Stimulated activated CD4-positive, alpha-beta T cell treated with anti-CD3 and anti-CD28 coated beads, TNF-alpha, amount 100 ng/mL, for 48 hours (primary cell): ENCODE measurements at regions not wholly inside any gene's neighbourhood (a gene's known extent, or its start where the extent isn't known, plus 50 kb on each side); places are given as distances from the start of the nearest gene placed in this dataset.
"Not testable (repeated sequence)": the region's sequence is repeated elsewhere in the genome, so short reads cannot be mapped to it uniquely, and the experiment has no call there.

Experiments
- DNase-seq, 3 donors: peaks; one replicate each; pipeline ENCODE4 v3.0.0-alpha.2; 2020; ENCODE audit warnings: low read depth in 3 of 3

DNA sequence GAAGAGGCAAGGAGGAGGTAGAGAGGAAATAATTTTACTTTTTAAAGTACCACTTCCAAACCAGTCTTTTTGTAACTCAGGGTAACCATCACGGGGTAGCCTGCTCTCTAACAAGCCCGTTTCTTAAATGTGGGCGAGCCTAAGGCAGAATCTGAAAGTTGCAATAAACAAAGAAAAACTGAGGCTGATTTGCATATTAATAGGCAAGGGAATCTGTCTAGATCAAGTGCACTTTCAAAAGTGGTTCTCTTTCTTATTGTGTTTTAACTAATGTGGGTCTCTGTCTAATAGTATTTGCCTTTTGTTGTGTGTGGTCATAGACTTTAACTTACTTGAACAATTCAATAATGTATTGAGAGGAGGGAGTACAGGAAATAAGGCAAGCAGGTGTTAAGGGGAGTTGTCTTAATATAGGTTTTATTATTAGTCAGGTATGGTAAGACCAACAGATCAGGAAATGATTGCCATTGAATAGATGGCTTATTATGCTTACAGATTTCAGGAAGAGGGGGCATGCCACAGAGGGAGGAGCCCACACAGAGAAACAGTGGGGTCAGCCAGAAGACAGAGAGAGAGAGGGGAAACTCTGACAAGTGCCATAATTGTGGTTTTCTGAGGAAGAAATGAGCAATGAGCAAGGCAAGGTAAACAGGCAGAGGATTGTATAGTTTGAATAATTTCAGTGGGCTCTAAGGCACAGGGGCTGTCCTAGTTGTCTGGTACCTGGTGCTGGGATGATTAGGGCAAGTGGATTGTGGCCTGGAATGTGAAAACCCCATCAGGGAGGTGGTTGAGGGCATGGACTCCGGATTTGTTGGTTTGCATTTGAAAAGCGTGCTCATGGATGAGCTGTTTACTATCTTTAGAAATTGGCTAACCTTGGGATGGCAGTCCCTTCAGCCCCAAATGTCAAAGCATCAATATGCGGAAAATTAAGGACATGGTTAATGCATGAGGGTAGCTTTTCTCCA, 237.2 kb downstream of the TOX3 start:
- DNase-seq: no peak

- no peak for DNase-seq
Observed at GRCh38 chr16:52308051-52308450, 238.9 kb downstream of the TOX3 start.

- no peak for DNase-seq
Observed at GRCh38 chr16:52301026-52301425, 245.9 kb downstream of the TOX3 start.

DNA sequence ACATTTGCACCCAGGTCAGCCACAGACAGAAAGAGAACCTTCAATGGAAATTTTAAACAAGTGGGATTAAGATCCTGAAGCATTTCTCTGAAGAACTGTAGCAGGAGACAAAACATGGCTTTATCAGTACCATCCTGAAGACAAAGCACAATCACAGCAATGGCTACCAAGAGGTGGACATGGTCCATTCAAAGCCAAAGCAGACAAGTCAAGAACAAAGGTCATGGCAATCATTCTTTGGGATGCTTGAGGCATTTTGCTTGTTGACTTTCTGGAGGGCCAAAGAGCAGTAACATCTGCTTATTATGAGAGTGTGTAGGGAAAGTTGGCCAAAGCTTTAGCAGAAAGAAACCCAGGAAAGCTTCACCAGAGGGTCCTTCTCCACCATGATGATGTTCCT, 248.2 kb downstream of the TOX3 start:
- DNase-seq: no peak

GRCh38 chr16:52296706-52297315, 250.1 kb downstream of the TOX3 start:
- not testable (repeated sequence) for DNase-seq

DNA sequence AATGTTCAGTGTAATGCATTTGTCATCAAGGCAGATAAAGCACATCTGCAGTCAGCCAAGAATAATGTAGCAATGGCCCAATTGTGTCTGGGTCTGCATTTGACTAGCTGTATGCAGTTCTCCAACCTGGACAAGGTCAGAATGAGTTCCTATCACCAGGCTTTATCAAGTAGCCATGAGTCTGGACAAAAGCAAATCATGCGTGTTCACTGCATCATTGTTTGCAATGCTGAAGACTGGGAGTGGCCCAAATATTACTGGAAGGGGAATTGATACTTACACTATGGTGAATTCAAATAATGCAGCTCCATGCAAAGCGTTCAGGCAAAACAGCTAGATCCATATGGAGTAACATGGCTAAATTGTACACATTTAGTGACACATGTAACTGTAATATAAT, 250.9 kb downstream of the TOX3 start:
- DNase-seq: no peak

- DNase-seq: no peak
Observed at GRCh38 chr16:52294660-52295059, 252.3 kb downstream of the TOX3 start.

- DNase-seq: no peak
Observed at GRCh38 chr16:52293204-52293603, 253.7 kb downstream of the TOX3 start.

DNA sequence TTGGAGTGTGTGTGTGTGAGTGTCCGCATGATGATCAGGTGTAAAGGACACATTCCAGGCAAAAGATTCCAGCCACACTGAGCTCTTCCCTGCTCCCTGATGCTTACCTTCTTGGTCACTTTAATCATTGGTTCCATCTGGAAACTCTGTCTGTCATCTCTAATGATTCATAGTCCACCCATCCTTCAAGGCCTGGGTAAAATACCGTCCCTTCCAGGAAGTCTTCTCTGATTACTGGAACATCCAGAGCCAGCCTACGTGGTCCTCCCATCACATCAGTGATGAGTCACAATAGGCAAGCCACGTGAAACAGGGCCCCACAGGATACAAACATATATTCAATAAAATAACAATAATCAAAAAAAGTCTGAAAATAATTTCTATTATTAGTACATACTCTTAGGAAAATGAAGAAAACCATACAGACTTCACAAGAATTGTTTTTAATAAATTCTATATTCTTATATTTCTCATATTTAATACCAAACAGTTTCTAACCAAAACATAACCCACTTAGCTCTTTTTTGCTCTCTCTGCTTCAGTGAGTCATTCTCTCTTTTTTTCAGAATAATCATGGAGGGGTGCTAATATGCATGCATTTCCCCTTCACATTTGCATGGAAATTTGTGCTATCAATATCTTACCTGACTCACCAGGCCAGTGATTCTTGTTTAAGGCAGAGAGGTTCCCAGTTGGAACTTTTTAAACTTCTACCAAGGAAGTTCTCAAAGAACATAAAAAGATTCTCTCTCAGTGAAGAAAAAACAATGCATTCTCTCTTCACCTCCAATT, 263.2 kb downstream of the TOX3 start:
- DNase-seq: no peak

DNA sequence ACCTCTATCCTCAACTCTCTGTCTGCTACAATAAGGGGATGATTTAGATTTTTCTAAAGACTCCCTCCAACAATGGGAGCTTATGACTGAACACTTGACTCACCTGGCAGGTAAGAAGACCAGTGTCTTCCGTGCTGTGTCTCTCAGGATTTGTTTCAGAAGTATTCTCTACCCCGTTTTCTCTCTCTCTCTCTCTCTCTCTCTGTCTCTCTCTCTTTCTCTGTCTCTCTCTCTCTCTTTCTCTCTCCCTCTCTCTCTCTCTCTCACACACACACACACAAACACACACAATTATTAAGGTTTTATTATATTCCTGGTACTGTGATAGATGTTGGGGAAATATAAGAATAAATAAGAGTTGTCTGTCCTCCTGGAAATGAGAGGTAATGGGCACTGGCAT, 263.9 kb downstream of the TOX3 start:
- no peak for DNase-seq

DNA sequence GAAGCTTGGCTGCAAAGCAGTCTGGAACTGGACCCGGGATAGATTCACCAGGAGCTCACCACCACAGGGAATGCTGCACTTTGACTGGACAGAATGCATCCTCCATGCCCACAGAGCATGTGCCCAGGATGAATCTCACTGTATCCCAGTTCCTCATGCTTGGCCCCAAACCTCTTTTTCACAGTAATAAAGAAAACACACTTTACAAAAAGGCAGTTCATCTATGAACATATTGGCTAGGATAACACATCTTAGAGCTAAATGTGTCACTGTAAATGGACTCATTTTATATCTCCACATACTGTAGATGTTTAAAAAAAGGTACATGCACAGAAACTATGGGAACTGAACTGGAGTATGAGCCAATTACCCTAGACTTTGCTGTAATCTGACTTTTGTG, 266.9 kb downstream of the TOX3 start:
- no peak for DNase-seq

DNA sequence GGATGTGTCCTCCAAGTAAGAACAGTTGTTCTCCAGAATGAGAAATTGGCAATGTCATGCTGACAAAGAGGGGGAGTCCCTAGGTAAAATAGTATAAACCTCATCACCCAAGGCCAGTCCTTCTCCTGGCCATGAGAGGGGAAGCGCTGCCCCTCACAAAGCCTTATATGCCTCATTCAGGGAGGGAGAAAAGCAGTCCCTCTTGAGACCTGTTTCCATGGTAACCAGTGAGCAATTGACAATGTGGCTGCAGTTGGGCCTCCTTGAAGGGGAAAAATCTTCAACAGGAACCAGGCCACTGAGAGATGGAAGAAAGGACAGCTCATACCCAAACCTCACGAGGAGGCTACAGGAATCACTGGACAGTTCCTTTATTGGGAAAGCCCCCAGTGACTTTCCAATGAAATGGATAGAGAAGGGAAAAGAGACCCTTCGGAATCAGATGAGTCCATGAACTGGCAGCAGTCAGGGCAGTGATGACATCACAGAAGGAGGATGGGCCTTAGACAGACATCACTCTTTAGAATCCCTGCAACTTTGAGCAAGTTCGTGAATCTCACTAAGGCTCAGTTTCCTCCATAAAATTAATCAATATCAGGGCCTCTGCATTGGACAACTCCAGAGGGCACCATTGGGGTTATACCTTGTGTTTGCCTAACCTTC, 275.7 kb downstream of the TOX3 start:
- no peak for DNase-seq

DNA sequence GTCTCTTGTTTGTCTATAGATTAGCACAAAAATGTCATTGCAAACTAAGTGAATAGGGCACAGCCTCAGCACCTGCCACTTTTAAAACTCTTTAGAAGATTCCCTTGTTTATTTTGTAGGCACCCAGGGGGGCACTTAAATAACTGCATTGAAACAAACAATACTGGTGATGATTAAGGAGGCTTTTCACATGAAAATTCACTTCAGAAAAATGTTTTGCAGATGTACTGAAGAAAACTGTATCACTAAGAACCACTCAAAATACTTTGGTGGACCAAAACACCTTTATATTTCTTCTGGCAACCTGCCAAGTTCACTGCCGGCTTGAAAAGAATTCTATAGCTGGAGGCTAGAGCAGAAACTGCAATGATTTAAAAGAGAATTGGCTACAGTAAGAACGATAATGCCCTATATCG, 281.5 kb downstream of the TOX3 start:
- no peak for DNase-seq

GRCh38 chr16:52257534-52257933, 289.4 kb downstream of the TOX3 start:
- no peak for DNase-seq

DNA sequence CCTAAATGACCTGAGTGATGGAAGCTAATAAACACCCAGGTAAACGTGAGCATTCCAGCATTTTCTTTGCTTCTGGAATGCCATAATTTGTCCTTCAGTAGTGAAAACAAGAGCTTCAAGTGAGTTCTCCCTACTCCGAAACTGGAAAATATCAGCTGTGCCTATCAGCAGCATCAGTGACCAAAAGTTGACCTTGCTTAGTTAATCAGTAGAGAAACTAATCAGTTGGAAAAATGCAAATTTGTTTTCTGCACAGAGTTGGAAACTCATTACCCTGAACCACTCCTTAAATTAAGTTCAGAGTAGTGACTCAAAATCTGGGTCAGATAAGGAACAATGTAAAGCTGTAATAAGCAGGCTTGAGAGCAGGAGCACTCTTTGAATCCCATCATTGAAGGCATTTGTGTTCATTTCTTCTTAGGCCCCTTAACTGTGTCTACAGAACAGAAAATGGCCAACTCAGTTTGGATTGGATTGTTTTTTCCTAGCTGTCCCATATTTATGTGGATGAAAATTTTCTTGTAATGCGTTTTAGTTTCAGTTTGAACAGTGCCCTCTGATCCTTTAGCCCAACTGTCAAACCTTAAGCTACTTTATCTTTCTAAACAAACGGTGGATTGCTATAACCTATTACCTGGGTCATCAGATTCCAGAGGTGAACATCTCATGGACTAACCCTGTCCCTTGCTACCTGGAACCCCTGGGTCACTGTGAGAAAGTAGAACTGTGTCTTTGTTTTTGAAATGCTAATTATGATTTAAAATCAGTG, 290.4 kb downstream of the TOX3 start:
- no peak for DNase-seq

DNA sequence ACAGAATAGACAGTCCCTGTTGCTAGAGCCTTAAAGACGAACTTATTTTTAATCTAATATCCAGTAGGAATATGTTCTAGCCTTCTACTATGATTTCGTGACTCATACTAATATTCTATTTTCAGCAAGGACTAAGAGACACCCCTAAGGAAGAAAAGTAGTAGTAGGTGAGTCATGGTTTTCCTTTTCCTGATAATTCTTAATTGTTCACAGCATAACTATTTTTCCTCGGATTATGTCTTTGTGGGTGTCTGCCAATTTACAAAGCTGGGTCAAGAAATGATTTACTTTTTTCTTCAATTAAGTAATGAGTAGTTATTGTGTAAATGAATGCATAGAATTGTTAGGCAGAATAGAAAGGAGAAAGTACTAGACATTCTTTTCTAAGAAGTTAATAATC, 292.2 kb downstream of the TOX3 start:
- DNase-seq: no peak

DNA sequence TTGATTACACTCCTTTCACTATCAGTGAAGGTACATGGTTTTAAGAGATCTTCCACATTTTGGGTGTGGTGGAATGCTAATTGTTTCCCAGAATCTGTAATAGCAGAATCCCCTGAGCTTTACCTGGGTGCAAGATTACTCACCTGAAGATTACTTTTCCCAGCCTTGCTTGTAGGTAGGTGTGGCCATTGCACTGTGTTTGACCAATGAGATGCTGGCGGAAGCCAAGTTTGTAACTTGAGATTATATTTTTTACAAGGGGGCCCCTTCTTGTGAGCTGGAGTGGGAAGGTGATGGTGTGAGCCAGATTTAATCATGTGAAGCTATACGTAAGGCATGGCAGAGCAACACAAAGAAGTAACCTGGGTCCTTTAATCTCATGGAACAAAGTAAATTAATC, 294.3 kb downstream of the TOX3 start:
- DNase-seq: no peak

DNA sequence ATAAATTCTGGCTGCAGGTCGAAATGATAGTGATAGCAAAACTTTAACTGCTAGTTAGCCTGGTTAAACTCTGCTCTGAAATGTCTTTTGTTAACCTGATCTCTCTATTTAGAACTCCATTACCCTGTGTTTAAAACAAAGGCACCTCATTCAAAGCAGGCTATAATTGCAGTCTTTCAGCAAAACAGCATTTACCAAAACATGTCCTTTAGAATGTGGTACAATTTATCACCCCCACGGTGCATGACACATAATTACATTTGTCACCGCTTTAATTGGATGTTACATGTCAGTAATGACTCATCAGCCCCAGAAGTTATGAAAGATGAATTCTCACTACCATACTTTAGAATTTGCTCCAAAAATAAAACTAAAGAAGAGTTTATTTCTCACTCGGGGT, 295.4 kb downstream of the TOX3 start:
- no peak for DNase-seq

DNA sequence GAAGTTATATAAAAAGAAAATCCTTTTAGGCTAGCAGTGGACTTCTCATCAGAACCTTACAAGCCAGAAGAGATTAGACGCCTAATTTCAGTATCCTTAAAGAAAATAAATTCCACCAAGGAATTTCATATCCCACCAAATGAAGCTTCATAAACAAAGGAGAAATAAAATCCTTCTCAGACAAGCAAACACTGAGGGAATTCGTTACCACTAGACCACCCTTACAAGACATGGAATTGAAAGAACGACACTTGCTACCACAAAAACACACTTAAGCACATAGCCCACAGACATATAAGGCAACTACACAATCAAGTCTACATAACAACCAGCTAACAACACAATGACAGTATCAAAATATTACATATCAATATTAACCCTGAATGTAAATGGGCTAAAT, 299.2 kb downstream of the TOX3 start:
- DNase-seq: no peak

DNA sequence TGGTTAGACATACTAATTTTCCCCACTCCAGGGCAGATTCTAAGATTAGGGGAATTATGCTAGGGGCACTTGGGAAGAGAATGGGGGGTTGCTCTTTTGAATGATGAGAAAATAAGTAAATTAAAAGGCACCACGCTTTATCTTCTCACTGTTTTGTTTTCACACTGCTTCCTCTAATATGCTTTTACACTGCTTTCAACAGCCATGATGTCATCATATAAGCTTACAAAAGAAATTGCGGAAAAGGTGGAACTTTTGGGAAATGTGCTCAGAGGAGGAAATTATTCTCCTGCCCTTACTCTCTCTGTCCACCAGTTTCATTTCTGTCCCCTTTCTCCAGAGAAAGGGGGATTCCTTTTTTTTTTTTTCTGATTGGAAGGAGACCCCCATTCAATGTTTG, 308.2 kb downstream of the TOX3 start:
- DNase-seq: no peak

- DNase-seq: peak in 1 of 3 donors; percentile 0
Observed at GRCh38 chr16:52237823-52238222, 309.1 kb downstream of the TOX3 start.
